Activated CD4-positive, alpha-beta T cell treated with anti-CD3 and anti-CD28 coated beads for 48 hours (primary cell): ENCODE measurements at regions not wholly inside any gene's neighbourhood (a gene's known extent, or its start where the extent isn't known, plus 50 kb on each side); places are given as distances from the start of the nearest gene placed in this dataset.
"Not testable (repeated sequence)": the region's sequence is repeated elsewhere in the genome, so short reads cannot be mapped to it uniquely, and the experiment has no call there.

Source experiments
- DNase-seq: peaks from one replicate; pipeline ENCODE4 v3.0.0-alpha.2; 2020

DNA sequence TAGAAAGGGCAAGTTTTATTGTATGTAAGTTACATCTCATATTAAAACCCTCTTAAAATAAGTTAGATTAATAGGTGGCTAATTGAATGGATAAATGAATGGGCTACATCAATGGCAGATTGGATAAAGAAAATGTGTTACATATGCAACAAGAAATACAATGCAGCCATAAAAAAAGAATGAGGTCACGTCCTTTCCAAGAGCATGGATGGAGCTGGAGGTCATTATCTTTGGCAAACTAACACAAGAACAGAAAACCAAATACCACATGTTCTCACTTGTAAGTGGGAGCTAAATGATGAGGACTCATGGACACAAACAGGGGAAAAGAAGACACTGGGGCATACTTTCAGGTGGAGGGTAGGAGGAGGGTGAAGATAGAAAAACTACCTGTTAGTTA, 182.2 kb upstream of the GNAI1 start:
- DNase-seq: no peak

DNA sequence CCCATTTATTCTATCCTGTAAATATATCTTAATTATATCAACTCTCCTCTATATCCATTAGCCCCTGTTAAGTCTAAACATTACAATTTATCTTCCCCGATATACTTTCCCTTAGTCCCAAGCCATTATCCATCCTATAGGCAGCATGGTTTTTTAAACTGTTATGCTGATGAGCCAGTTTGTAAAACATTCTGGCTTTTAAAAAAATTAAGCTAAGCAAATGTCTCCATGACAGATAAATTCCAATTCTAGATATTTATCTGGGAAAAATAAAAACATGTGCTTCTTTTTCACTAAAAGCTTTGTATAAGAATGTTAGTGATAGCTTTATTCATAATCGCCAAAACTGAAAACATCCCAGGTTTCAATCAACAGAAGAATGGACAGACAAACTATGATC, 183.2 kb upstream of the GNAI1 start:
- no peak for DNase-seq

DNA sequence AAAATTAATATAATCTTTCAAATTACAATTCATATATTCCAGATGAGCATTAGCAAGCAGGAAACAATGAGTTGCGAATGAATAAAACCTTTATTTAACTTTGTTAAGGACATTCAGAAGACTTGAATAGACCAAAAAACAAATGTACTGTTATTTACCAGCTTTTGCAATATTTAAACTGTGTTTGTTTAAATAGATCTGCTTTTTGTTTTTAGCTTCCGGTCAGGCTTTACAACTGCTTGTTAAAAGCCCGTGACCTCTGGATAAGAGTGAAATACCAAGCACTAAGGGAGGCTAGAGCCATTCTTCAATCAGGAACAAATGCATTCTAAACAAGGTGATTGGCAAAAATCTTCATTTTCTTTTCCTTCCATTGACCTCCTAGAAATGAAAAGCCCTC, 184.9 kb upstream of the GNAI1 start:
- DNase-seq: no peak

DNA sequence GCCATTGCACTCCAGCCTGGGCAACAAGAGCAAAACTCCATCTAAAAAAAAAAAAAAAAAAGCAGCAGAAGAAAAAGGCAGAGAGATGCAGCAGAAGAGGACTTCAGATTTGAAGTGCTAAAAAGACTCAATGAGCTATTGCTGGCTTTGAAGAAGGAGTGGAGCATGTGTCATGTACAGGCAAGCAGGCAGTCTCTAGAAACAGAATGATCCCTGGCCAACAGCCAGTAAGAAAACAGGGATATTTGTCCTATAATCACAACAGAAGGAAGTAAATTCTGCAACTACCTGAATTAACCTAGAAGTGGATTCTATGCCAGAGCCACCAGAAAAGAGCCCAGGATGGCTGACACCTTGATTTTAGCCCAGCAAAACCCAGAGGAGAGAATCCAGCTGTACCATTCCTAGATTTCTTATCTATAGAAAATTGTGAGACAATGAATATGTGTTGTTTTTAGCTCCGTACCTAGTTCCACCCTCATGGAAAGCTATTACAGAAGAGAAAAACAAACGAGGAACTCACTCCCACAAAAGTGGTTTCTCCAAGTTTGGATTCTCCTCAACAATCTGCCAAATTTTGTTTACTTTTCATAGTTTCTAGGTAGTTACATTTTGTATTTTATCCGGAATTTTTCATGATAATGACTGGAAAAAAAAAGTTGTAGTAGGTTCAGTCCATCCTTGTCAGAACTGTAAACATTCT, 198.2 kb upstream of the GNAI1 start:
- no peak for DNase-seq

DNA sequence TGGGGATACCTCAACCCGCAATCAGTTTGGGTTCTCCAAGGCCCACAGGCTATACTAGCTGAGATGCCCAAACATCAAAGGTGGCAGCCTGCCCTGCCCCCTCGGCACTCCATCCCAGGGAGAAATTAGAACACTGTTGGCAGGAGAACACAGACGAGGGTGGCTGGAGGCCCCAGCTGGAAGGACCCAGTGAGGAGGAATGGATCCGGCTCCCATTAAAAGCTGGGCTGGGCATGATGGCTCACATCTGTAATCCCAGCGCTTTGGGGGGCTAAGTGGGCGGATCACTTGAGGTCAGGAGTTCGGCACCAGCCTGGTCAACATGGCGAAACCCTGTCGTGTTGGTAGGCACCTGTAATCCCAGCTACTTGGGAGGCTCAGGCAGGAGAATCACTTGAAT, 199.9 kb upstream of the GNAI1 start:
- no peak for DNase-seq

DNA sequence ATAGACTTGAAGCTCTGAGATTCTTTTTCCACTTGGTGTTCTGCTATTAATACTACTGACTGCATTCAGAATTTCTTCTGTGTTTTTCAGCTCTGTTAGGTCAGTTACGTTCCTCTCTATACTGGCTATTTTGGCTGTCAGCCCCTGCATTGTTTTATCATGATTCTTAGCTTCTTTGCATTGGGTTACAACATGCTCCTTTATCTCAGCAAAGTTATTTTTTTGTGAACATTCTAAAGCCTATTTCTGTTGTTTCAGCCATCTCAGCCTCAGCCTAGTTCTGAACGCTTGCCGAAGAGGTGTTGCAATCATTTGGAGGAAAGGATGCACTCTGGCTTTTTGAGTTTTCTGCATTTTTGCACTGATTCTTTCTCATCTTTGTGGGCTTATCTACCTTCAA, 201.5 kb upstream of the GNAI1 start:
- DNase-seq: no peak

DNA sequence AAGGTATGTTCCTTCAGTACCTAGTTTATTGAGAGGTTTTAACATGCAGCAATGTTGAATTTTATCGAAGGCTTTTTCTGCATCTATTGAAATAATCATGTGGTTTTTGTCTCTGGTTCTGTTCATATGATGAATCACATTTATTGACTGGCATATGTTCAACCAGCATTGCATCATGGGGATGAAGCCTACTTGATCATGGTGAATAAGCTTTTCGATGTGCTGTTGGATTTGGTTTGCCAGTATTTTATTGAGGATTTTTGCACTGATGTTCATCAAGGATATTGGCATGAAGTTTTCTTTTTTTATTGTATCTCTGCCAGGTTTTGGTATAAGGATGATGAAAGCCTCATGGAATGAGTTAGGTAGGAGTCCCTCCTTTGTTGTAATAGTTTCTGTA, 204.0 kb upstream of the GNAI1 start:
- no peak for DNase-seq

DNA sequence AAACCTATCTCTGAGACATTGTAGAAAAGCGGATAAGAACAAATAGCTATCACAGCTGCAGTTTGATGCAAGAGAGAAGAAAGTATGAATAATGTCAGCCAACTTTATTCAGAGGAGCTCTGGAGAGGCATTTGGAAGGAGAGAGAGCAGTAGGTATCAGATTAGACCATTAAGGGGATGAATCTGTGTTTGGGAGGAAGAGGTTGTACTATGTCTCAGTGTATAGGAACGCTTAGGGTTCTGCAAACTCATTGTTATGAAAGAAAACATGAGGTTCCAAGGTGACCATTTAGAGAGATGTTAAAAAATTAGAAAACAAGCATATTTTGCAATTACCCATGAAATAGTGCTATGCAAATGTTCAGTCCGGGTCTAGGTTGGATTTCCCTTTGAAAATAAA, 207.5 kb upstream of the GNAI1 start:
- no peak for DNase-seq

DNA sequence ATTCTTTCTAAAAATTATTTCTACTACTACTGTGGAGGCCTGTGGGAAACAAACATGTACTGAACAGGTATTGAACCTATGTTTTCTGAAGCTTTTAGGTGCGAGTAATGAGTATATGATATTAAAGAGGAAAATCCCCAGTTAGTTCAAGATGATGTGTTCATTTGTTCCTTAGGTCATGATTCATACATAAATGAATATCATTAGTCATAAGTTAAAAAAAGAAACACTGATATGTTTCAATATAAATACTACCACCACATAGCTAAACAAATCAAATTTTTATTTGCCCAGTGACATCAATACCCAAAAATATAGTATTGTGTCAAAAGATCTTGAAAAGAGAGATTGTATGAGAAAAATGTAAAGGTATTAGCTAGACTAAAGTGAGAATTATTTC, 210.7 kb upstream of the GNAI1 start:
- no peak for DNase-seq

DNA sequence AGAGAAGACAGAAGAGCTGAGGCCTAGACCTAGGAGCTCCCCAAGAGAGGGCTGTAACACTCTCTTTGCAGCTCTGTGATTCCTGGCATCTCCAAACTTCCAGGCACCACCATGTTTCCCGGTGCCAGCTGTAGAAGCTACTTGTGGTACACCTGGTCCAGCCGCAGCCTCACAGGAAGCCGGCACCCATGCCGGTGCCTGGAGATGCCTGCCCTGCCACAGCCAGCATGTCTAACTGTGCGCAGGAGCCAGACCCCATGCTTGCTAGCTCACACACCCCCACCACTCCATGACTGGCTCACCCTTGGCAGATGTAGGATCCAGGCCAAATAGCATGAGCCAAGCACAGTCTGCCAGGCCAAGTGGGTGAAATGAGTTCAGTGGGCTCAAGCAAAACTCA, 211.7 kb upstream of the GNAI1 start:
- no peak for DNase-seq

DNA sequence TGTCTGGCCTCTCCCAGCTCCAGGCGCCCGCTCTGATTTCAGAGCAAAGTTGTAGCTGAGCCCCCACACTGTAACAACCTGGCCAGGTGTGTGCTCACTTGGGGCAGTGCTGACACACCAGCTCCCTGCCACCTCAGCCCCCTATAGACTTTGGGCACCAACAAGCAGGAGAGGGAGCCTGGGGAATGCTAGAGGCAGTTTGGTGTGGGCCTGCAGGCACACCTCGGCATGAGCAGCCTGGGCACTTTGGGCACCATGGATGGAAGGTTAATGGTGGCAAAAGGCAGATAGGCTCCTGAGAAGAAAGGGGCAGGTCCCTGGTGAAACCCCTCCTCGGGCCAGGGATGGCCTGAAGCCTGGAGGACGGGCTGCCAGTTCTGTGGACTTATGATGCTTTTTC, 212.7 kb upstream of the GNAI1 start:
- no peak for DNase-seq

DNA sequence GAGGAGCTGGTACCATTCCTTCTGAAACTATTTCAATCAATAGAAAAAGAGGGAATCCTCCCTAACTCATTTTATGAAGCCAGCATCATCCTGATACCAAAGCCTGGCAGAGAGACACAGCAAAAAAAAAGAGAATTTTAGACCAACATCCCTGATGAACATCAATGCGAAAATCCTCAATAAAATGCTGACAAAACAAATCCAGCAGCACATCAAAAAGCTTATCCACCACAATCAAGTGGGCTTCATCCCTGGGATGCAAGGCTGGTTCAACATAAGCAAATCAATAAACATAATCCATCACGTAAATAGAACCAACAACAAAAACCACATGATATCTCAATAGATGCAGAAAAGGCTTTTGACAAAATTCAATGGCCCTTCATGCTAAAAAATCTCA, 216.0 kb upstream of the GNAI1 start:
- DNase-seq: not testable (repeated sequence)

DNA sequence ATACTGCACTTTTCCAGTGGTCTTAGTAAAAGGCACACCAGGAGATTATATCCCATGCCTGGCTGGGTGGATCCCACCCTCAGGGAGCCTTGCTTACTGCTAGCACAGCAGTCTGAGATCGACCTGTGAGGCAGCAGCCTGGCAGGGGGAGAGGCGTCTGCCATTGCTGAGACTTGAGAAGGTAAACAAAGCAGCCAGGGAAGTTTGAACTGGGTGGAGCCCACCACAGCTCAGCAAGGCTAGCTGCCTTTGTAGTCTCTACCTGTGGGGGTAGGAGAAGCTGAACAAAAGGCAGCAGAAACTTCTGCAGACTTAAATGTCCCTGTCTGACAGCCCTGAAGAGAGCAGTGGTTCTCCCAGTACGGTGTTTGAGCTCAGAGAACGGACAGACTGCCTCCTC, 219.3 kb upstream of the GNAI1 start:
- DNase-seq: not testable (repeated sequence)

DNA sequence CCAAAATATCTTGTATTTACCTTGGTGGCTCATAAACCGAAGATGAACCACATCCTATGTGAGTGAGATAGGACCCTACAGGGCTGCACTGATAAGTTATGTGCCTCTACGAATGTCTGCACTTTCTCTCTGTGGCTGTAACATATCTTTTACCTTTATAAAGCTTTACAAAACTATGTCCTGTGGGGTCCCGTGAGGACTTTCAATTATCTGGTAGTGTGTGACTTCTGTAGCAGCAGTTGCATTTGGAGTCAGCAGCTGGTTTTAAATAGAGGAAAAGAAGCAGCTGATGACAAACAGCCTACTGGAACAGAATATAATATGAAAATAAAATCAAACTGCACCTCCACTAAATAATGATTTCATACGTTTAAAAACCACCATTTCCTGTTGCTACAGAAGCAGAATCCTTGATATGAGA, 222.4 kb upstream of the GNAI1 start:
- no peak for DNase-seq

DNA sequence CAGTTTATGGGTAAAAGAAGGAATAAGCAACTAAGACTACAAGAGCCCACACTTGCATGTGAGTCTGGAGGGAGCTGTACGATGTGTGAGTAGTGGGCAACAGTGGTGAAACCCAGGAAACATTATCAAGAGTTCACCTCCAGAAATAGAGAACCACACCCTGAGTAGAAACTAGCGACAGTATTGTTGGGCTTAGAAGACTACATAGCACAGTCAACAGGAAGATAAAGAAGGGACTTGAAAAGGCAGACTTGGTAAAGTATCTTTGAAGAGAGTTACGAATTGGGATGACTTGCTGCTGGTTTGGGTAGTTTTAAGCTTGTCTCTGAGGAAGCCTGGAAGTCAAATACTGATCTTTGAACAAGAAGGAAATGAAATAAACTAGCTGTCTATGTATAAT, 223.2 kb upstream of the GNAI1 start:
- DNase-seq: no peak

DNA sequence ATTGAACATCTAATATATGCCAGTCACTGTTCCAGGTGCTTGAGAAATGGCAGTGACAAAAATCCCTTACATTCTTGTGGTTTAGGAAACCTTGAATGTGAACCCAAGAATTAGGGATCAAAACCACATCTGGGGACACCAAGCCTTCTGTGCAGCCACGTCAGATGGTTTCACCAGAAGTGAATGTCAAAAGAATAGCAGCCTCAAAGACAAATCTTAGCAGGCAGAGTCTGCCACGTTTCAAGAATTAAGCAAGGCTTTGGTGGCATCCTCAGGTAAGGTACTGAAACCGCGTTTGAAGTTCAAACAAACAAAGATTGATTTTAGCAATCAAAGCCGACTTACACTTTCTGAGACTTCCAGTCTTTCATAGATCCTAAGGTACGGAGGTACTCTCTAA, 225.5 kb upstream of the GNAI1 start:
- no peak for DNase-seq

DNA sequence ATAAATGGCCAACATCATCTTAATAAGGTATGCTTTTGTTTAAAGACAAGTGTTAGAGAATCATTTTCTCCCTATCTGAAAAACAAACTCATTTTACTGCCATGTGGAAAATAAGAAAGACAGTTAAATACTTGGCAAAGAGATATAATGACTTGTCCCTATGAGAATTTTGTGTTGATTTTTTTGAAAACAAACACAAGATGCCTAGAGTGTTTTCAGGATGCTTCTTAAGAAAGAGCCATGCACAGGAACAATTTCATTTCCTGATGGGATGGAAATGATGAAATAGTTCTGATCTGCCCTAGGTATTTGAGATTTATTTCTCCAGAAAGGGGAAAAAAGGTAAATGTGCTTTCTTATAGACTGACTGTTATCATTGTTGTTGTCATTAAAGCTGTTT, 237.5 kb upstream of the GNAI1 start:
- no peak for DNase-seq

DNA sequence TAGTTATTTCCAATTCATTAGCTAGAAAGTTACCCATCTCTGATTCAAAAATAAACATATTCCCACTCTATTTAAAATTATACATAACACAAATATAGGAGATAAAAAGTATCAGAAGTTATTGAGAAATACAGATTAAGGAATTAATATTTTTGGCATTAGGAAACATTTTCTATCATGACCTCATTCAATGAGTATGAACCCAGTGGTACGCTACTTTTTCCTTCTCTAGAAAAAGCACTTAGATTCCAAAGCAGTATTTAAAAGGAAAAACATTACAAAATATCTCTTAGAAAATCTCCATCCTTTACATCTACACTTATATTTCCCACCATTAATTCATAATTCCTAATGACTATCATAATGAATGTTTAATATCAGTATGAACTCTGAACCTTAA, 240.6 kb upstream of the GNAI1 start:
- DNase-seq: no peak

DNA sequence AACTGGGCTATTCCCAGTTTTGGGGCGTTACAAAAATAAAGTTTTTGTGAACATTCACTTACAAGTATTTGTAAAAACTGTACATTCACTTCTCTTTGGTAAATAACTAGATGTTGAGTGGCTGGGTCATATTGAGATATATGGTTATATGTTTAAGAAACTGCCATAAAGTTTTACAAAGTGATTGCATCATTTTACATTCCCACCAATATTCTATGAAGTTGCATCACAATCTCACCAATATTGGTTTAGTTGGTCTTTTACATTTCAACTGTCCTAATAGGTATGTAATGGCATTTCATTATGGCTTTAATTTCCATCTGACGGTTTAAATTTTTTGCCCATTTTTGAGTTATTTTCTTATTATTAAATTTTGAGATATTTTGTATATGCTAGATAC, 251.7 kb upstream of the GNAI1 start:
- DNase-seq: no peak

DNA sequence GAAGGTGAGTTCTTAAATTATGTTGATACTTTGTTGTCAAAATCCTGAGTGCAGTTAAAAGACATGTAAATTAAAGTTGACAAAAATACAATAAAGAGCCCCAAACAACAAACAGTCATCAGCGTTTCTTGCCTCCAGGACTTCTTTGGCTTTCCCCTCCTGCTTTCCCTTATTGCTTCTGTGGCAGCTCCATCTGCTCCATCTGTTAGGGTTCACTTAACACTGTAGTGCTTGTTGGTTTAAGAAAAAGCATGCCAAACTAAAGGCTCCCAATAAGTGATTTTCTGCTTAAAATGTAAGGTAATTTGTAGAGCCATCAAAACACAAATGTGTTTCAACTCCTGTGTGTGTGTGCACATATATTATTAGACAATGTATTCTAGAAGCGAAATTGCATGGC, 254.3 kb upstream of the GNAI1 start:
- no peak for DNase-seq

DNA sequence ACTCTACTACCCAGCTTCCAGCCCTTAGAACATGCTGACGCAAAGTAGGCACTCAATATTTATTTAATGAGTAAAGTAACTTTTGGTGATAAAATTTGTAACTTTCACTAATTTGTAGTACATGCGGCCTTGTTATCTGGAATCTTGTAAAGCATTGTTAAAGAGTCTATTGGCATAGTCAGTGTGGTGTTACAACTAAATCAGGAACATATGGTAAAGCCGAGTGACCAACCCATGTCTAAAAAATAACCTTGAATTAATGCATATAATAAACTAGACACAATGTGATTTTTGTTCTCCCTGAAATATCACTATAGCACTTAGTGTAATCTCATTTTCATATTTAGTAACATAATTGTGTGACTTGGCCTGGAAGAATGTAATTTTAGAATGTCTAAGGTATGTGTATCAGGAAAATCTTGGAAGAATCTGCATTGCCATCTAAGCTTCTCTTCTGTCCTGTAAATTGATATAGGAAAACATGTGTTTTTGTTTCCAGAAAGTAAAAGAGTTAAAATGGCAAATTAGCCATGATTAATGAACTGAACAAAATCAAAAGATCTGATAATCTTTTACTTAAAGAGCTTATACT, 256.7 kb upstream of the GNAI1 start:
- DNase-seq: no peak

DNA sequence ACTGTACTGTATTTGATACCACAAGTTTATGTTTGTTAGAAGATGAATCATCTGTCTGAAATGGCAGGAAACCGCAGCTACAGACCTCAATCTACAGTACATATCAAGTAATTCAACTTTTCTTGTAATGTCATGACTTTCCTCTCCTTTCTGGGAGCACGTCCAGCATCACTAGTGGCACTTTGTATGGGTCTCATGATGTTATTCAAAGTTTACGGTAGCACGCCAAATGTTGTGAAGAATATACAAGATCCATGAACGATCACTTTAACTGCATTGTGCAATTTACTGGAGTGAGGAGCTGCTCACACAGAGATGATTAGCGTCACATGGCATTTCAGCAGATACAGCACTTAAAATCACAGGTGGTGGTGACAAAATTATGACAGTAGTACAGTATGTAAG, 257.8 kb upstream of the GNAI1 start:
- no peak for DNase-seq

DNA sequence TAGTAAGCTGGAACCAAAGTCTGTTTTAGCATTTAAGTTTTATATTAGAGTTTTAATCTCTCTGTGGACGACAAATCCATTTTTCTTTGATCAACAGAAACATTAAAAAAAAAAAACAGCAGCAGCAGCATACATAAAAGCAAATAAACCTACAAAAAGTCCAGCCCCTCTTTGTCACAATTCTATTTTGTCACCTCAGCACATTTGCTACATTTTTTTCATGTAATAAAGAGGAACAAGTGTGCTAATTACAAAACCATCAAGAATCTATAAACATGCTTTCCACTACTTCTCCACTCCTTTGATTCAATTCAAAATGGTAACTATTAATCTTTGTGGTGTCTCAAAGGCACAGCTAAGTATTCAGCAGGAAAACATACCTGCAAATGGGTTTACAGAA, 259.8 kb upstream of the GNAI1 start:
- DNase-seq: no peak

DNA sequence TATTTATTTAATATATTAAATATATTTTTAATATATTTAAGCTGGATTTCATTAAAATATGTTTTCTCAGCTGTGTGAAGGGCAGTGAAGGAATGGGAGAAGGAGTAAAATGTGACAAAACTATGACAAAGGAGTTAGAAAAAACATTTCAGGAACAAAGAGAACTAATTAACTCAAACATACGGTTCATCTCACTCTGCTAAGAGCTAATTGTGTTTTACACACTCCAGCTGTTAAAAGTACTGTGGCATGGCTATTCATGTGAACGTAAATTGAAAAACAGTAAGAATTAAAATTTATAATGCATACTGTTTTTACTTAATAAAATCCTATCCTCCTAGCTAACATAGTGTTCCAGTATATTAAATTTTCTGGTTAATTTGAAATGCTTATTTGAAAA, 262.5 kb upstream of the GNAI1 start:
- DNase-seq: no peak

DNA sequence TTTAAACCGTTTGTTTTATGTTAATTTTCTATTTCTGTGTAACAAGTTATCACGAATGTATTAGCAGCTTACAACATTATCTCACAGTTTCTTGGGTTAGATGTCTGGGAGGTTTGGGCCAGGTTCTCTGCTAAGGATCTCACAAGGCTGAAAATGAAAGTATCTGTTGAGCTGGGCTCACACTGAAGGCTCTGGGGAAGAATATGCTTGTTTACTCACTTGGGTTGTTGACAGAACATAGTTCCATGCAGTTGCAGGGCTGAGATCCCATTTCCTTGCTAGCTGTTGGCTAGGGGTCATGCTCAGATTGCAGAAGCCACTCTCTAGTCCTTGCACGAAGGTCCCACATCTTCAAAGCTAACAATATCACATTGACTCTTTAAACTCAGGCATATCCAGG, 266.6 kb upstream of the GNAI1 start:
- DNase-seq: no peak
